GM19397 (cell line): ENCODE measurements at regions not wholly inside any gene's neighbourhood (a gene's known extent, or its start where the extent isn't known, plus 50 kb on each side); places are given as distances from the start of the nearest gene placed in this dataset.

ENCODE experiments used
- ATAC-seq: cut with Tn5 transposase; IDR thresholded peaks from one replicate; pipeline ENCODE4 v1.9.1; 2021; ENCODE audit warnings: mild to moderate bottlenecking, moderate library complexity; ENCODE audit not compliant: unreplicated experiment

DNA sequence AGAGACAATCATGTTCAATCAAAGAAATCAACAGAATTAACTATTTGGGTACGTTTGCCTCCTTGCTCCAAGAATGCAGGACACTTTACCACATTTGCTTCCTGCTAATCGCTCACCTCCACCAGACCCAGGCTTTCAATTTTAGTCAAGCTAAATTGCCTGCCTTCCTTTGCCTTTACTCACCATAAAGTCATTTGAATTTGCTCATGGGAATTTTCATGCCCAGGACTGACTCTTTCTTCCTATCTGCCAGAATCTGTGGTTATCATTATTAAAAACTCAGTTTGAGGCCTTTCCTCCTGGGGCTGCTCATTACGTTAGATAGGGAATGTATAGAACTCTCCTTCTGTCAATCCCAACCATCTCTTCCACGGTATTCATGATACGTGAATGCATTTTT, 1935.3 kb upstream of the WWC1 start:
- no peak for ATAC-seq

DNA sequence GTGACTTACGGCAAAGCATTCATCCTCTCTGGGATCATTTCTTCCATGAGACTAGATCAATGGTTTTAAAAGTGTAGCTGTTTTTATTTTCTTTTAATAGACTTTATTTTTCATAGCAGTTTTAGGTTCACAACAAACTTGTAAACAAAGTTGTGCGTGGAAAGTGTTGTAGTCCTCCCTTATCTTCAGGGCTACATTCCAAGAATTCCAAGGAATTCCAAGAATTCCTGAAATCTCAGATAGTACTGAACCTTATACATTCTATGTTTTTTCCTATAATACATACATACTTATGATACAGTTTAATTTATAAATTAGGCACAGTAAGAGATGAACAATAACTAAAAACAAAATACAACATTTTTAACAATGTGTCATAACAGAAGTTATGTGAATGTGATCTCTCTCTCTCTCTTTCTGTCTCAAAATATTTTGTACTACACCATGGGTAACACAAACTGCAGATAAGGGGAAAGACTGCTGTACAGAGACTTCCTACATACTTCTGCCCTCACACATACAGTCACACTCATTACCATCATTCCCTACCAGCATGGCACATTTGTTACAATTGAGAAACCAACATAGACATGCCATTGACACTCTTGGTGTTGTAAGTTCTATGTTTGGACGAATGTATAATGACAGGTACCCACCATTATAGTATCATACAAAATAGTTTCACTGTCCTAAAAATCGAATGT, 1933.2 kb upstream of the WWC1 start:
- no peak for ATAC-seq

DNA sequence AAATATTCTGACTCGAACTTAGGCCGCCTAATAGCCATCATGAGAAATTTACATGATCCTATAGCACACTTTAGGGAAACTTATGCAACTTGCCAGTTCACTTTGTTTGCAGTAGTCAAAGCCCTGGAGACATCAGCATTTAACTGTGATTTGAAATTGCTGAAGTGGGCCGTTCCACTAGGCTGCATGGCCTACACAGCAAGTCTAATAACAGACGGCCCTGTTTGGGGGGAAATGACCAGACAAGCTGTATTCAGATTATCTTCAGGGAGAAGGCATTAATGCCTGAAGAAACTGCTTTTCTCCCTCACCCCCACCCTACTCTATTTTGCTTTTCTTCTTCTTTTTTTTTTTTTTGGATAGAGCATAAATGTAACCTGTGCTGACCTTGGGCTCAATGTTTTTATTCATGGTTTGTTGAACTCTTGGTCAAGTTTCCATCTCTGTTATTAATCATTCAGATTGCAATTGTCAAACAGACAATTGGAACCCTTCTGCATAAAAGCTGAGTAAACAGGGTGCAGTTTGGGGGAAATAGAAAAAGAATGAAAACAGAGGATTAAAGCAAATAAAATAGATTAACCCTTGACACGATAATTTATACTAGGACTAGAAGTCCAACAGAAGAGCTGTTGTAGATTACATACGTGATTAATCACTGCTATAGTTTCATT, 1928.2 kb upstream of the WWC1 start:
- ATAC-seq: no peak

DNA sequence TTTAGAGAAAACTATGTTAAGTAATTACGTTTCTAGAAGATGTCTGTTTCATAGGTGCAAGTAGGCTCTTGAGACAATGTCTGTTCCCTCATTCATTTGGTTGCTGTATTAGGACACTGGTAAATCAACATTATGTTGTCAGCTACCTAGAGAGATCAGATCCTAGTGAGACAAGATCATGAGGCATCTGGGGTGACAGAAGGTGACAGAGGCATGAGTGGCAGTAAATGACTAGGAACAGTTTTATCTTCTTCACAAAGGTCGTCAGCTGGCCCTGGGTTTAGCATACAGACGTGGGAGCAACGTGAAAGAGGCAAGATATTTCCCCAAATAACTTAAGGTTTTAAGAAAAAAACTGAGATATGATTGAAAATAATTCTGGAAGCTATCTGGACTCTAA, 1926.3 kb upstream of the WWC1 start:
- ATAC-seq: no peak

DNA sequence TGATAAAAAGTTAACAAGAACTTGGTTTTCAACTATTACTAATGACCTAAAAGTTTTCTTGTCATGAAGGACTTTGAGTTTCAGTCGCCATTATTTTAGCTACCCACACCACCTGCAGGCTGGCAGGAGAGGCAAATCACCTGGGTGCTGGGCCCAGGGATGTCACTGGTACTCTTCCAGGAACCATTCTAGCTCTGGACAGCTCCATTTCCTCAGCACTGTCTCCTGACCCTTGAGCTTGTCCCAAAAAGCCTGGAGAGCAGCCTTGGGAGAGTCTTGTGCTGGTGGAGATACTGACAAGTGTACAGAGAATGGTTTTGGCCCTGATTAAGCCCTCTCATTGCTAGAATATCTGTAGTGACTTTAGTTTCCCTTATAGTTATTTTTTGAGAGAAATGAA, 1924.1 kb upstream of the WWC1 start:
- ATAC-seq: no peak

DNA sequence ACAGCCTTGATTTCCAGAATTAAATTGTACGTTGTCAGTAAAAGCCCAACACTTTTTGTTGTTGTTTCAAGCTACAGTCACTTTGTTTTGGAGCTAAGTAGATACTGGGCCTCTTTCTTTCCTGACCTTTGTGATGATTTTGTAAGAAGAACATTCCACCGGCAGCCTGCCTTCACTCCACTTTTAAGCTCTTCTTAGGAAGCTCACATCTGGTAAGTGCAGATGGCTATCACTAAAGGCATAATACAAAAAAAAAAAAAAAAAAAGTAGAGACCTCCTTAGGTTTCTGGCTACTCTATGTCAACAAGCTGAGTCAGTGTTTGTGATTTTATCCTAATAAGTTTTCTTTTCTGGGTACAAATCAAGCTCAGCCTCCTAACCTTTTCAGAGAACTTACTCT, 1922.1 kb upstream of the WWC1 start:
- ATAC-seq: no peak

DNA sequence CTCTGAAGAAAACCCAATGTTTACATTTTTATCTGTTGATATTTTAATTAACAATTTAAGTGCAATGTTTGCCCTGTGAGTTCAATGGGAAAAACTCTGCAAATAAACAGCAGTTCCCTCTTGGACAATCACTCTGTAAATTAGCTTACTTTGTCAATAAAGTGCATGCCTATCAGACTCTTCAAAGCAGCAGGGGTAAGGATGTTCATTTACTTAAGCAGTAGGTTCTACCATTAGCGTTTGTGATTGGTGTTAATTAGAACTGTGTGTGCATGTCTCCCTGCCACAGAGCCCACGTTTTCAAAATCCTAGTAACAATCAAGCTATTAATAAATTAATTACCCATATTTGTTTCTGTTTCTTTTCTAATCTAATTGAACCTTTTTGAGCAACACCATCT, 1921.6 kb upstream of the WWC1 start:
- ATAC-seq: no peak

DNA sequence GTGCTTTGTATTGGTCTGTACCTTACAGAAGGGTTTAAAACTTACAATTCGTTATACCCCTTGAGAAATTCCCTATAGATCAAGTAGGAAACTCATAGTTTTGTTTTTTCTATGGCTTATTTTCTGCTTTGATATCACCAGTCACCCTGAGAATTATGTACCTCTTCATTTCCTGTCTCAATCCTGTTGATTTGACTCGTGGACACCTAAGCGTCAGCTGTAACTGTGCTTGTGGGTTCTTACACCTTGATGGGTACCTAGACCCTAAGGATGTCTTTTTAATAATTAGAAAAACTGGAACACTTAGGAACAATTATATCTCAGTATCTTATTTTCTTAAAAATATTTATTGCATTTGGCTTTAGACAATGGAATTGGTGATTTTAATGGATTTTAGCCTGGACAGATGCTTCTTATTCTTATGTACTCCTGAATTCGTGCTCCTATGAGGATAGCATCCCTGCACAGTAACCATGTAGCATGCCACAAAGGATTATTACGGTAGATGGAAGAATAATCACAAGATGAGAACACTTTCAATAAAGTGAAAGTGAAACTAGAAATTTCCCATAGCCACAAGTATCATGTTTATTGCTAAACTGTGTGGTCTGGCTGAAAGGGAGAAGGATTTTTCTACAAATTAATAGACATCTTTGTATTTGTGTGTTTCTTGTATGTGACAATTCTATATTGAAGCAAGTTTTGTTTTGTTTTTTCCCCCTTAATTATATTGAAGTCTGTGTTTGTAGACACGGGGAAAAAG, 1920.3 kb upstream of the WWC1 start:
- ATAC-seq: no peak

DNA sequence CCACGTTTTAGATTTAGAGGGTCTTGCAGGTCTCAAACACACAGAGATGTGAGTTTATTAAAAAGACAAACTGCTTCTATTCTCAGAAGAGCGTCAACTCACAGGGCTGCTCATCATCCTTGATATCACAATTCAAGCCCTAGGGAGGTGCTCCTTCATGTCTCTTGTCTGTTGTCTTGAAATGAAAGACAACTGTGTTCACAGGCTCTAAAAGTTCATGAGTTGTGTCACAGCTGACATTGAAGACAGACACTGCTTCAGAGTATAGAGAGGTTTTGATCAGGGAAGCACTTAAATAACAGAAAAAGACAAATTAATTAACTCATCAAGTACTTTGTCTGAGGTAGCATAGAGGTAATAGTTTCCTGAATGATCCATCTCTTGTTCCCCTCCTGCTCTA, 1917.6 kb upstream of the WWC1 start:
- no peak for ATAC-seq

DNA sequence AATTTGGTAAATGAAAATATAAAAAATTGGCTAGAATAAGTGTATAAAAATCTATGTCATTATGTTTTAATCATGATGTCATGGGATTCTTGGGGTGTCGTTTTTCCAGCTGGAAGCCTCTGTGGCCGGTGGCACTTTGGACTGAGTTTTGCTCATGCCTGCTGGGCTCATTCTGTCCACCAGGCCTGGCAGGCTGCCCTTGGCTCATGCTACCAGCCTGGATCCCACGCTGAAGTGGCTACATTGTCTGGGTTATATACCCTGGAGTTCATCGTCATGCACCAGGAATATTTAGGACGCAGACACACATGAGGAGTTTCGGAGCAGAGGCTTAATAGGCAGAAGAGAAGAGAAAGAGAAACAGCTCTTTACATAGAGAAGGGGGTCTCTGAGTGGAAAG, 1913.7 kb upstream of the WWC1 start:
- ATAC-seq: no peak

DNA sequence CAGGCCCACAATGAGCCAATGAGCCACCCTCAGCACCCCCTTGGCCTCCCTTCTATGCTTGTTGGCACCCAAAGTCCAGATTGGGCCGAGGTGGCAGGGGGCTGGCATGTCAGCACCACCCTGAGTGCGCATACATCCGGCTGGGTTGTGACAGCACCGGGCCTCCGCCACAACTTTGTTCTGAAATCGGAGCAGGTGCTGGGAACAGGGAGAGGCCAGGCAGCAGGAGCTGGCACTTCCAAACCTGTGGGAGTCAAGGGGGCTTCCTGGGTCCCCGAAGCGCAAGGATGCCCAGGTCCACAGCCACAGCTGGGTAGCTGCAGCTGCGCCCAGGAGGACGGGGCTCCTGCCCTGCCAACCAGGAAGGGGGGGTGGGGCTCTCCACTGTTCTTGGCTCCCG, 1911.9 kb upstream of the WWC1 start:
- ATAC-seq: no peak

DNA sequence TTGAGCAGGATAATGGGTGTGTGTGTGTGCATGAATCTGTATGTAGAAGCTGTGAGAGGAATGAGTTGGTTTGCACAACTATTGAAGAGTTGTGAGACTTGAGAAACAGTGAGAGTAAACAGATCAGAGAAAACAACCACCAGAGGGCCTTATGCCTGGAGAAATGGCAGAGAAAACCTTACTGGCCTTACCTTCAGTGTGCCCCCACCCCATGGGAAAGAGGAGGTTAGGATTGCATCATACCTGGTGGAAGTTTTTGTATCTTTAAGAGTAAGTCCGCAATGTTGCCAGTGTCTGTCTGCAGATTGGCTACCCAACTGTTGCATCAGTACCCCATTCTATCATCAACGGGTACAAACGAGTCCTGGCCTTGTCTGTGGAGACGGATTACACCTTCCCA, 1909.4 kb upstream of the WWC1 start:
- no peak for ATAC-seq

DNA sequence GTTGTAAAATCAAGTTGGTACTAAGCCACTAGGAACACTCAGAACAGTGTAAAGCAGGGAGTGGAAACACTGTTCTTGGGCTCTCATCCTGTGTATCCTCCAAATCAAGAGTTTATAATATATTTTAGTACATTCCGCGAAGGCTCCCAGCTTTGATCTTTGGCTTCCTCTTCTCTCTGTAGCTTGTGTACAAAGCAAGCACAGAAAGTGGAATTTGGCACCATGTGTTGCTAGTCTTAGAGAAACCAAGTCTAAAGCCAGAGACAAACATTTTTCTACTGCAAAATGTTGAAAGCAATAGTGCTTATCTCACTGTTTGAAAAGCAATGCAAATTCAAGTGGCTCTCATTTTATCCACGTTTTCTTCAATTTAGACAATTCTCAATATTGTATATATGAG, 1893.3 kb upstream of the WWC1 start:
- no peak for ATAC-seq

DNA sequence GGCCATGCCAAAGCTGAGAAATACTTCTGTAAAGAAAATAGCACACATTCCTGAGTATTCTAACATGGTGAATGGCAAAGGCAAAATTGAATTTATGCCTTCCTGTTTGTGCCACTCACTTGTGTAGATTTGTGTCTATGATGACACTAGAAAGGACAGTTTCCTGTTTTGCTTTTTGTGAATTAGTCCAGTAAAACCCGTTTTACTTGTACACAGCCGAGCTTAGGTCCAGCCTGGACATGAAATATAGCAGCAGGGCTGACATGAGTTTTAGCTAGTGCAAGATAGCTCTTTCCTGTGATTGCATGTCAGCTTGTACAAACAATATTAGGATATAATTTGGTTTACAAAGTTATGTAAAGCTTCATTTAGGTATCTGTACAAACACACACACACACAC, 1891.7 kb upstream of the WWC1 start:
- no peak for ATAC-seq

DNA sequence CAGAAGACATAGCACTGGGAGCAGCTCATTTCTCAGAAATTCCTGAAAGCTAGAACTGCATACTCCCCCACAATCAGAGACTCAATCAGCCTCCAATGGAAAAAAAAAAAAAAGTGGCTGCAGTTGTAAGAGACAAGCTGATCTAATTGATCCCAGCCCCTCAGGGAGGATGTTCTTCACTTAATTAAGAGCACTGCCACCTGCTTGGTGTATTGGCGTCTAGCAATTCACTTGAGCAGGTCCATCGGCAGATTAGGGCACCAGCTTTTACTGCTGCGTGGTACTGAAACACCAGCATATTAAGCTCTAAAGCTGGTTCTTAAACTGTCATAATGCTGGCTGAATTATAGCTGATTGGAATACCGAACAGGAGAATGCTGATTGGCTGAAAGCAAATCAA, 1890.1 kb upstream of the WWC1 start:
- no peak for ATAC-seq

DNA sequence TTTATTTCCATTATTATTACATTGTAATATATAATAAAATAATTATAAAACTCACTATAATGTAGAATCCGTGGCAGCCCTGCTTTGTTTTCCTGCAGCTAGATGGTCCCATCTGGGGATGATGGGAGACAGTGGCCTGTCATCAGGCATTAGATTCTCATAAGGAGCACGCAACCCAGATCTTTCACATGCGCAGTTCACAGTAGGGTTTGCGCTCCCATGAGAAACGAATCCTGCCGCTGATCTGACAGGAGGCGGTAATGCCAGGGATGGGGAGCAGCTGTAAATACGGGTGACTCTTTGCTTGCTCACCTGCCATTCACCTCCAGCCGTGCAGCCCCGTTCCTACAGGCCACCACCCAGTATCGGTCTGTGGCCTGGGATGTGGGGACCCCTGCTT, 1879.3 kb upstream of the WWC1 start:
- ATAC-seq: no peak

DNA sequence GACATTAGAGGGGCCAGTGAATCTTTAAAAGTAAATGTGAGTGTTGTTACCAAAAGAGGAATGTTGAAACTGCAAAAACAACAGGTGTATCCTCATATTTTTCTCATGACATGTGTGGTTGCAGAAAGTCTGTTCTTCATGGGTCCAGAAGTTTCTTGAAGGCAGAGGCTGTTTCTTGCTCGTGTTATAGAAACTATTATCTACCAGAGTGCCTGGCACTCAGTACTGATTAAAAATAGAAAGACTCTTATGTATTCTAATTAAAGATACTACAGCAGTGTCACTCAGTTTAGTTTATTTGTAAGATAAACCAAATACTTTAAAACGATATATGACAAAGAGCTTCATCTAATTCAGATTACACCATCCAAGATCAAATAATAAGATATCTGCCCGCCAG, 1864.2 kb upstream of the WWC1 start:
- no peak for ATAC-seq

DNA sequence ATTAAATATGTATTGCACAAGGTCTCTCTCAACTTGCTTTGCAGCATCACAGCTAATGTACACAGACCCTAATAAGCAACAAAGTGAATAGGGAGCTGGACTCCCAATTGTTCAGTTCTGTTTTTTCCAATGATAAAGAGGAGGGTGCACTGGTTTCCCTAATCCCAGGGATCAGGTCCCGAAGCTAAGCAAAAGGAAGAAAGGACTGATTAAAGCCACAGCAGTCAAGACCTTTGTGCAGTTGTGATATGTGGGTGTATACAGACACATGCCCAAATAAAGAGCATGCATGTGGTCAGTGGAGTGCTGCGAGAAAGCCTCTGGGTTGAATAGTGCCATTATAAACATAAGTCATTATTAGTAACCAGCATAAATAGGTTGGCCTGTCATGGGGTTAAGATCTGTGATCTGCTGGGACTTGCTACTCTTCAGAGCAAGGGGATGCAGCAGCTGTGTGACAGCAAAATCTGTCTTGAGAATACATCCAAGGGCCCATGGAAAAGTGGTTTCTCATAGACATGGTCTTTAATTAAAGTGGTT, 1863.1 kb upstream of the WWC1 start:
- ATAC-seq: no peak

DNA sequence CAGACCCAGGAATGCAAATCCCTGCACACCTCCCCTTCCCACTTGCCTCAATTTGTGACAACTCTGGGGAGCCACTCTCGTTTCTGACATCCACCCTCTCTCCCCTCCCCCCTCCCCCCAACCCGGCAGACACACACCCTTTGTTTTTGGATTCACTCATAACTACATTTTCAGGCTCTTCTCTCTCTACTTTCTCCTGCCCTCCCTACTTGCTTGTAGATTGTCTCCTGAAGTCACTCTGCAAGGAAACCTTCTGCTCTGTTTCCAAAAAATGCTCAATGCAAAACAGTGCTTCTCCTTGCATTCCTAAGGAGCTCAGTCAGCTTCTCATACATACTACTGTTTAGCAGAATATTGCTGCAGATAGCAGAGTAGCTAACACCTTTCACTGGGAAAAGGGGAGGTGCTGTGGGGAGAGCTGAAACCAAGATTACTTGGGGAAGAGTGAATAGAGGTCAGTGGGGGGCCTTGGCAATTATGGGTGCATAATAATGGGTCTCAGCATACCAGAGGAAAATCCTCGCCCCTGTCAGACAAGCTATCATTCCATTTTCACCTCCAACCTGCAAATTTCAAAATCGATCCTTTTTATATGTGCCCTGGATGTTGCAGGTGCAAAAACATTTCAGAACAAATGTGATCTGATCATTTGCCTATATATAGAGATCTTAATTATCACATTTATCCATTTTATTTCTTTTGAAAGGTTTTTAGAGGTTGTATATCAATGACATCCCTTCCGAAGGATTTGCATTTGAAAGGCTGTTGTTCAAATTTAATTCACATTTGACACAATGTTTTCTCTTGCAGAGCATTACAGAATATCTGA, 1860.7 kb upstream of the WWC1 start:
- ATAC-seq: no peak

DNA sequence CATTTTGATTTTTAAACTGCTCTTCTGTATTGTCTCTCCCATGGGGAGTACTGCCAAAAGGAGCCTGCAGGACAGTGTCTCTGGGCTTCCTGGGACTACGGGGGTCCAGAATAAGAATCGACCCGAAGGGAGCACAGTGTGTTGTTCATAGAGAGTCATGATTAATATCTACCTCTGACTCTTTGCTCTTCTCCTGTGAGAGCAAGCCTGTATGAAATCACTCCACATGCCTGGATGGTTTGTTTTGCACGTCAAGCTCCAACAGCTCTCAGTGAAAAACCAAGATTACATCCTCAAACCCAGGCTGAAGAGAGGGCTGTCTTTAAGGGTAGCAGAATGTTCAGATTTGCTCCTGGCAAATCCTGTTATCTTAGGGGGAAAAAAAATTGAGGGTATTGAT, 1860.0 kb upstream of the WWC1 start:
- ATAC-seq: no peak

DNA sequence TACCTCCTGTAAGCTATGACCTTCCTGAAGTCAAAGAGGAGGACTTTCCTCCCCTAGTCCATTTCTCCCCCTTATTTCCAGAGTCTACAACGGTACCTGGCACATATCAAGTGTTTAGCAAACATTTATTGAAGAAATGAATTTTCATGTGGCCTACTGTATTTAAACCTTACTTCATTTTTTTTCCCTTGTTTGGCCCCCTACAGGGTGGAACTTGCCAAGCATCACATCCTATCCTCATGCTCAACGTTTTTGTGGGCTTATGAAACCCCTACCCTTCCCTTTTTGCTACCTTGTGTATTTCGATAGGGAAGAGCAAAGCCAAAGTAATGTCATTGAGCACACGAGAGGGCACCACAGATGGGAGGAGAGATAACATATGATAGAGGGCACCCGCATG, 1857.8 kb upstream of the WWC1 start:
- no peak for ATAC-seq
